Stimulated activated naive CD4-positive, alpha-beta T cell (primary cell): ENCODE measurements at regions not wholly inside any gene's neighbourhood (a gene's known extent, or its start where the extent isn't known, plus 50 kb on each side); places are given as distances from the start of the nearest gene placed in this dataset.

Experiments
- DNase-seq, 6 experiments: peaks; one replicate each; lab custom pipeline; 2025; lab: John Stamatoyannopoulos, UW

DNA sequence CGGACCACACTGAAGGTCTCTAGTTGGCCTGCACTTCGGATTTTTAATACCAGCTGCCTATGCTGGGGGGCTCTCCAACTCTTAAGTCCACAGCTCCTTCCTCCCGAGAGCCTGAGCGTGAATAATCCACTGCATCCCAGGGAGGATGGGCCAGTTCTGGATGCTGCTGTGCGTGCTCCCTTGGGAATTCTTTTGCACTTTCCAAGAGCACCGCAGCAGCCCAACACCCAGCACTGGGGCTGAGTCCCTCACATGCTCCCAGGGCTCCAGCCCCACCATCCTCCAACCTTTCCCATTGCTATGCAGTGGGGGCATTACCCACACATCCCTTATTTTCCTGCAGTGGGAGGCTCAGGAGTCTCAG is 136.4 kb upstream of the IQSEC1 start:
- DNase-seq: no peak

DNA sequence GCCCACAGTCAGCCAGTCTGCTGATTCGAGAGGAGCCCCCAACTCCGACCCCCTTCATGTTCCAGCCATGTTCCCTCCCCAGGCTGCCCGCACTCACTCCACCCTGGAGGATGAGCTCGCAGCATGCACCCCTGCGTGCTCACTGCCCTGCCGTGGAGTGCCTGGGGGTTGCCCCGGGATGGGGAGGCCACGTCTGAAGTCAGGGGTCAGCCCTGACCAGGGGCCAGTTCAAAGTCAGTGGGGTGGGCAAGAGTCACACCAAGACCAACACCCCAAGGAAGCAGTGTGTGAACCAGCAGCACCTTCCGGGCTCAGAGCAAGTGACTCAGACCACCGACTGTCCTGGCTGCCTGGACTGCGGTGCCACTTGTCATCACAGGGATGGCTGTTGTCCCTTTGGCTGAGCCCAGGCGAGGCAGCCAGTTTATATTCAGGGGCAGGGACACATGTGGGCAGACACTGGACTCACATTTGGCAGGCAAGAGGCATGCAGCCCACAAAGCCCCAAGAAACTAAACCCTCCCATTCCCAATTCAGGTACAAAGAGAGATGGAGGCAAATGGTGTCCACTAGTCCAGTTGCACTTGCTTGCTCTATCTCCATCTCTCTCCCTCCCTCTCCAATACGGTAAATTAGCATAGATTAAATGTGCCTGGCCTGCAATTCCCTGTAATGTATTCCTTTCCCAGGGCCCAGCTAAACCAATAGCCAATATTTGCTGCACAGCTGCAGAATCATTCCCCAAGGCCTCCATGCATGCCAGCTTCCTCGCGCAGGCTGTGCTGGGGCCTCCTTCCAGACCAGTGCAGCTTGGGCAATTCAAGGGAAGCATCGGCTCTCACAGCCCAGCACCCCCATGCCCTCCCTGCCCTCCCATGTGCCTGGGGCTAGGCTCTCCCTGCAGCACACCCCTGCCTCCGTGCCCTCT is 135.7 kb upstream of the IQSEC1 start:
- DNase-seq: no peak

DNA sequence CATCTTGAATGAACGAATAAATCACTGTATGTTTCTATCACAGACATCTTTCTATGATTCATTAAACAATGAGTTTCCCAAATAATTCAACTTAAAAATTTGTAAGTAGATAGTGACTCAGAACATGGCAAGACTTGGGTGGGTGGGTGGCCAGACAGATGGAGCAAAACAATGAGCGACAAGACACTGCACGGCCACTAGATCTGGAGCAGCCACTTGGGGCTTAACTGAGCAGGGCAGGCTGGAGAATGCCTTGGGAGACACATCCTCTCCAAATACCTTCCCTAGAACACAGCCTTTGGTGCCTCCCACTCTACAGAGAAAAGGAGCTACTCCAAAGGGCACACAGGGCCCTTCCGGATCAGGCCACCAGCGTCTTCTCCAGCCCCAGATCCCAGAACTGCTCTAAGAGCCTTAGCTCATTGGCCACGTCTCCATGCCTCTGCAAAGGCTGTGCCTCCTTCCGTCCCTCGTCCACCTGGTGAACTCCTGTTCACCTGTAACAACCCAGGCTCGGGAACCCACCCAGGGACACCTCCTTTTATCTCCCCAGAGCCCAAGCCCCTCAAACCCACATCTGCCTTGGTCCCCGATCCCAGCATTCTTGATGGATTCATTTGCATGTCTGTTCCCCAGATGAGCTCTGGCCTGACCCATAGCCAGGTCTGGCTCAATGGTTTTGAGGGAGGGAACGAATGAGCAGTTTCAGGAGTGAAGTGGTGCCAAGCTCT is 134.9 kb upstream of the IQSEC1 start:
- DNase-seq: no peak

DNA sequence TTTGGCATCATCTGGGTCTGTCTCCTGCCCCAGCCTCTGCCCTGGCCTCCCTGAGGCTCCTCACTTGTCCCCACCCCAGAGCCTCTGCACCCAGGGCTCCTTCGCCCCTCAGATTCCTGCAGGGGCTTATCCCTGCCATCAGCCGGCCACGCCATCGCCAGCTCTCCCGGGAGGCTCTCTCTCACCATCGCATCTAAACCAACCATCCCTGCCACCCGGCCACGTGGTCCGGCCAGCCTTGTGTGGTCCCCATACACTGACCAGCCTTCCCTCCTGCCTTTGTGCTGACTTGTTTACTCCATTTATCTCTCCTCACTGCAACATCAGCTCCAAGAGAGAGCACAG is 134.3 kb upstream of the IQSEC1 start:
- DNase-seq: no peak

DNA sequence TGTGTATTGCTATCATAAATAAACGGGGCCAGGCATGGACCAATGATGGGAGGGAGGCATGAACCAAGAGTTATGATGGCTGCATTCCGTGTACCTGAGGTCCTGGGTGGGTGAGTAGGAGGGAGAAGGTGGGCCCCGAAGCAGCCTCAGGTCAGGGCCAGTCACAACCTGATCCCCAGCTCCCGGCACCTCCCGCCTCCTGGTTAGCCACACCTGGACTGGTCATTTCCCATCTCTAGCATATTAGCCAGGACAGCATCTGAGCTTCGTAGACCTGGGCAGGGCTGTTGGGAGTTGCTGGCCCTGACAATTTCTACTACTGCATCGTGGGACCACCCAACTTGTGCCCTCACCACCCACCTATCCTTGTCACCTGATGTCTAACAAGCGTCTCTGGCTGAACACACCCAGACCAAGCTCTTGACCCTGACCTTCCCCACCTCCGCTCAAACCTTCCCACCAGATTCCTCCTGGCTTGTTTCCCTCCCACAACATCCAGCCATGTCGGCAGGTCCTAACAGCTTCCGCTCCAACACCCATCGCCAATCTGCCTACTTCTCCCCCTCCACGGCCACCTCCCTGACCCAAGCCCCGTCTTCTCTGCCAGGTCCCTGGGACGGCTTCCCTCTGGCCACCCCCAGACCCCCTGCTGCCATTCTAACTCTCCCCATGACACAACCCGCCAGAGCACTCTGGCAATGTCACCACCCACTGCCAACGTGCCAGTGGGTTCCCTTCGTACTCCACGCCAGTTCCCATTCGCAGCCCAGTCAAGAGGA is 133.8 kb upstream of the IQSEC1 start:
- DNase-seq: no peak

DNA sequence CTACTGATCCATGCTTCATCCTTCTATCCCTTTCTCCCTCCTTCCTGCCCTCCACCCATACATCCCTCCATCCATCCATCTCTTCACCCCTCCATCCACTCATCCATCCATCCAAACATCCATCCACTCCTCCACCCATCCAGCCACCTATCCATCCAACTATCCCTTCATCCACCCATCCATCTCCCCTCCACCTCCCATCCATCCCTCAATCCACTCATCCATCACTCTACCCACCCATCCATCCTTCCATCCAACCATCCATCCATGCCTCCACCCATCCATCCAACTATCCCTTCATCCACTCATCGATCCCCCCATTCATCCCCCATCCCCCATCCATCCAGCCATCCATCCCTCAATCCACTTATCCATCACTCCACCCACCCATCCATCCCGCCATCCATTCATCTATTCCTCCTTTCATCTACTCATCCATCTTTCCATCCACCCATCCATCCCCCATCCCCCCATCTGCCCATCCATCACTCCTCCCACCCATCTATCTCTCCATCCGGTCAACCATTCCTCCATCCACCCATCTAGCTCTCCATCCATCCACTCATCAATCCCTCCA is 132.4 kb upstream of the IQSEC1 start:
- no peak for DNase-seq

DNA sequence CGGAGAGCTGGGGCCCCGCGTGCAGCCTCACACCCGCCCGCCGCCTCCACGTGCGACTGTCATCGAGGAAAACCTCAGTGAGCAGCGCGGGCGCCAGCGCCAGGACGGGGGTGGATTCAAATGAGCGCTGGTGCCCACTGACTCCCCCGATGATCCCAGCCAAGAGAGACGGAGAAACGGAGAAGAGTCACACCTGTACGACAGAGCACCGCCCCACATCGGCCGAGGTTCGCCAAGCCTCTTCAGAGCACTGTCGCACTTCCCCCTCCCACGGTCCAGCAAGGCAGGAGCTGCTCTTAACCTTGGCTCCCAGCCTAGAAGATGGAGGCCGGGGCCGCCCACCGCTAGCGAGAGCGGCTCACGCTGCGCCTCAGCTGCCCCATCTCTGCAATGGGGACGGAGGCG is 130.9 kb upstream of the IQSEC1 start:
- no peak for DNase-seq

DNA sequence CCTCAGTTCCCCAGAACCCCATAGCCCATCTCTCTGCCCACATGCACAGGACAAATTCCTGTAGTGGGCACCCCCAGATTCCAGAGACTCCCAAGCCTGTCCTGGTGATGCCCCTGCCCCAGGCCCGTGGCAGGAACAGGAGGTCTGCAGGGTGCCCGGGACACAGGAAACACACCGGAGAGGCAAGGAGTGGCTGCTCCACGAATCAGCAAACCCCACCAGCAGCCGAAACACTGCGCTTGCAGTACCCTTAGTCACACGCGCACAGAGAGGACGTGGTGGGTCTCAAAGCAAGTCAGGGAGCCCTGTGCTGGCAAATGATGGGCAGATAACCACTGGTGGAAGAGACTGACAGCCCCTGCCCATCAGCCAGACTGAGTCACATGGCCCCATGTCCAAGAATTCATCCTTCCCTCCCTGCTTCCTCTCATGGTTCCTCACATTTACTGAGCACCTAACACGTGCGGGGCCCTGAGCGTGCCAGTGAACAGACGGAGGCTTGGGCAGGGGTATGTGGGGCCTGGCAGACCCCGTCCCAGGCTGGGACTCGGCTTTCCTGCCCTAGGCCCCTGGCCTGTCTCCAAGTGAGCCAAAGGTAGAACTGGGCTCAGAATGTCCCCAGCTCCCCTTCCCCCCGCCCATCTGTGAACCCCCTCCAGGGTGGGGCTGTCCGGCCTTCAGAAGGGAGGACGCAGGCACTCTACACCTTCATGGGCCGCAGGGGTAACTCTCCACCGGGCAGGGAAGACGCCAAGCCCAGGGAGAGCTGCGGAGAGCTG is 130.4 kb upstream of the IQSEC1 start:
- no peak for DNase-seq

DNA sequence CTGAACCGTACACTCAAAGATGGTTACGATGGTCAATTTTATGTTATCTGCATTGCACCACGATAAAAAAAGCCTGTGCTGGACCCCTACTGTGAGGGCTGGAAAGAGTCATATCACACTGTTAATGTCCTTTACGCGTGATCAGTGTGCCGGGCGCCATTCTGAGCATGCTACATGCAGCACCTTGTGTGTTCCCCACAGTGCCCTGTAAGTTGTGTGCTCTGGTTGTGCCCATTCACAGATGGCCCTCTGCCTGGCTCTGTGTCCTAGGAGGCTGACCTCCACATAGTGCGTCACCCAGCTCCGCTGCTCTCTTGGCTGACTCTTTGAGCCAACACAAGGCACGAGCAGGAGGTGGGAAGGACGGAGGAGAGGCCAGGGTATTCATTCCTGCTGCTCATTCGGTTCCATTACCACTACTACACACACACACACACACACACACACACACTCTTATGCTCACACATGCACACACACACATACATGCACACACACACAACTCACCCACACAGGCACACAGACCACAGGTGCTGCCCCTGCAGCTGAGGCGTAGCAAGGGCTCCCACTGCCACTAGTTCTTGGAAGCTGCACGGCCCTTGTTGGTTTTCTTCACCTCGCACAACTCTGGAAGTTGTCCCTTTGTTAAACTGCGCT is 129.6 kb upstream of the IQSEC1 start:
- DNase-seq: no peak

DNA sequence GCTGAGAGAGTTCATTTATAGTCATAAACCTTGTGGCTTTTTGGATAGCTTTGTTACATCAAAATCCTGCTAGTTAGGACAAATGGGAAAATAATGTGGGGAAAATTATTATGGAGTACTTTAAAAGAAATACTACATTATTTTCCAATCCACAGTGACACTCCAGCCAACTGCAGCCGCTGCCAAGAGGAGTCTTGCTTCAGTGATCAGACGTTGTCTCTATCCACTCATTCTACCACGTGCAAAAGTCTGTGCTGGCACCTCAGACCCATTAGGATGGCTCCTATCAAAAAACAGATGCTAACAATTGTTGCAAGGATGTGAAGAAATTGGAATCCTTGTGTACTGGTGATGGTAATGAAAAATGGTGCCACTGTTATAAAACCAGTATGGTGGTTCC is 128.6 kb upstream of the IQSEC1 start:
- no peak for DNase-seq

DNA sequence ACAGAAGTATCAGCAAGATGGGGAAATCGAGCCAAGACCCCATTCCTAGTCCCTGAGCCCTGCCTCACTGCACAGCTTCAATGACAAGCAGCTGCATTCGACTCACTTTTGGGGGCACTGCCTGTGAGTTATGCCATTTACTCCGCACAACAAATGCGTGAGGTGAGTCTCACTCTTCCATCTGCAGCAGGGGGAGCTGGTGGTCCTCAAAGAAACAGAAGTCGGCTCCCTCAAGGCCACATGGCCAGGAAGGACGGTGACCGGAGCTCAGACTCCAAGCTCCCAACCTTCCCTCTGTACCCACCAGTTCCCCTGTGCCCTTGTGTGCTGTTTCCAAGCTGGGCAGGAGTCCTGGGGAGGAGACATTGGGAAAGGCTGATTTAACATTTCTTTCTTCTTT is 127.7 kb upstream of the IQSEC1 start:
- no peak for DNase-seq

DNA sequence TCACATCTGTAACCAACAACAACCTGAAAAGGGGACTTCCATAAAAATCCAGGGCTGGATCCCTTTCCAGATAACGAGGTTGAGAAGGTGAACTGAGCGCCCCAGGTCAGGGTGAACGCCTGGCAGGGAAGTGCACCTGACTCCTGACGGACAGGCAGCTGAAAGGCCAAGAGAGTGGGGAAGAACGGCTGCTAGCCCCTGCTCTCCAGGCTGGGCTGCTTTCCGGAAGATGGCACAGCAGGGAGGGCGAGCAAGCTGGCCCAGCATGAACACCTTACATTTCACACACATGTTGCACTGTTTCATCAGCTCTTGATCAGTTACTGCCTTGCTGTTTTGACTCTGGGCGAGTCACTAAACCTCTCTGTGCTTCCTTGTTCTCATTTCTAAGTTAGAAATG is 127.2 kb upstream of the IQSEC1 start:
- DNase-seq: no peak

DNA sequence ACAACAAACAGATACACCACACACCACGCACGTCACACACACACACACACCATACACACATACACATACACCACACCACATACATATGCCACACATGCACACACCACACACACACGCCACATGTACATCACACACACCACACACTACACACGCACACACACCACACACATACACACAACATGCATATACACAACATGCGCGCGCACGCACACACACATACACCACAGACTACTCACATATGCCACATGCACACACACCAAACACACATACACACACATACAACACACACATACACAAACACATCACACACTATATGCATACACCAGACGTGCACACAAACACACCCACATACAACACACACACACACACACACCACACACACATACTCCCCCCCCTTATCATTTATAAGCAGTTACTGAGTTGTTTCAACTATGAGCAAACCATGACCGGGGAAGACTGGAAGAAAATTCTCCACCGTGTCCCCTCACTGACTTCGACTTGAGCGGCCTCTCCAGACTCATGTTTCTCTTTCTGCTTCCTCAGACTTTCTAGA is 126.7 kb upstream of the IQSEC1 start:
- no peak for DNase-seq

DNA sequence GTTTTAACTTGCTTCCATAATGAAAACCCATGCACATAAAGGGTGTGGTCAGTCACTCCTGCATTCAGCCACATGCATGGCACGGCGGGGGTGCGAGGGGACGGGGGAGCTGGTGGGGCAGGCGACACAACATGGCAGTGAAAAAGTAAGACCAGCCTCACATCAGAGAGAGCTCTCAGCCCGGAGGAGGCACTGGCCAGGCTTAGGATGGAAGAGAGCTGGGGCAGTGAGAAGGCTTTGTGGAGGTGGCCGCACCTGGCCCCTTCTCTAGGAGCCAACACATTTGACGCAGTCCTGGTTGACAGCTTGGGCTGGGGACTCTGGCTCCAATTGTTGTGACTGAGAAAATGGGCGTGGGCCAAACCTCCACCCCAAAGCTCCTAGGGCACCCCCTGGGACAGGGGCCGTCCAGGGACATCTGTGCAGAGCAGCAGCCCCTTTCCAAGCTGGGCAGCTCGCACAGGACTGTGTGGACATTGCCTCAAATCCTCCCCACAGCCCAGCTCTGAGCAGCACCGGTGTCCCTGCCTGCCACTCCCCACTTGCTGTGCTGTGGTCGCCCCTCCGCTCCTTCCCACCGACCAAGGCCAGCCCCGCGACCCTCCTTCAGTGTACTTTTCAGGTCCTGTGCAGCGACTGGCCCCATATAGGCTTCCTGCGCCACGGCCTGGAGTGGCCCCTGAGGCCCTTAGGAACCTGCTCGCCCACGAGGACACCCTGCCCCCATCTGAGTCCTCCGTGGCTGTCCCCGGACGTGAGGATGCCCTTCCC is 126.0 kb upstream of the IQSEC1 start:
- no peak for DNase-seq

DNA sequence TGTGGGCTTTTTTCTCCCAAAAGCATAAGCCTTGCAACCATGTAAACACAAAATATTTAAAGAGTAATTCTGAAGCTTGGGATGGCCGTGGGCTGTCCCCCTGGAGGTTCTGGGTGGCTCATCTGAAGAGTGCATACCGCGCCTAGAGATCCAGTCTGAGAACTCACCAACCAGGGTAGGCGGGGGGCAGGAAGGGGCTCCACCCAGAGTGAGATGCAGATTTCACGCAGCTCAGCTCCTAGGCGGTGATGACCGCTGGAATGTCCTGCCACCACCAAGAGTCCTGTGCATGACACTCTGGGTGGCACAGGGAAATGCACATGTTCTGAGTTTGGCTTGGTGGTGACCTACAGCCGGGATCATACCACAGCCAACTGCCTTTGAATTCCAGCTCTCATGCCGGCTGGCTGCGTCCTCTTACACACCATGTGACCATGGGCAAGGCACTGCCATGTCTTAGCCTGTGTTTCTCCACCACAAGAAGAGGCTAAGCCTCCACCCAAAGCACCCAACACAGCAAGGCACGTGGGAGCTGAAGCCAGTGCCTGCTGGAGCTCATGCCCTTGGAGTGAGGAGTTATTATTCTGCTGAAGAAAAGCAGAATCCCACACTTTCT is 125.1 kb upstream of the IQSEC1 start:
- no peak for DNase-seq

DNA sequence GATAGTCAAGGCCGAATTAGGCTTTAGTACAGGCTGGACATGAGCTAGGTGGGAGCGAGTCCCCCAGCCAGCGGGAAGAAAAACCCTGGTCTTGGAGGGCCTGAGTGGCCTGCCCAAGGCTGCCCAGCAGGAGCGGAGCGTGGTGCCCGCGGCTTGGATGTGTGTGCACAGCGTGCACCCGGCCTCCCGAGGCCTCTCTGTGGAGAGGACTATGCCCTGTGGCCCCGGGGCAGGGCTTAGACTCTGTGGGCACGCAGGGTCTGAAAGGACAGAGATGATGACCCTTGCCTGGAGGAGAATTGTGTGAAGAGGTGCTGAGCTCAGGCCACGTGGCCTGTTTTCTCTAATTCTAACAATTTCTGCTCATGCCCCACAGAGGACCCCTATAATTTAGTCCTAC is 124.6 kb upstream of the IQSEC1 start:
- no peak for DNase-seq

DNA sequence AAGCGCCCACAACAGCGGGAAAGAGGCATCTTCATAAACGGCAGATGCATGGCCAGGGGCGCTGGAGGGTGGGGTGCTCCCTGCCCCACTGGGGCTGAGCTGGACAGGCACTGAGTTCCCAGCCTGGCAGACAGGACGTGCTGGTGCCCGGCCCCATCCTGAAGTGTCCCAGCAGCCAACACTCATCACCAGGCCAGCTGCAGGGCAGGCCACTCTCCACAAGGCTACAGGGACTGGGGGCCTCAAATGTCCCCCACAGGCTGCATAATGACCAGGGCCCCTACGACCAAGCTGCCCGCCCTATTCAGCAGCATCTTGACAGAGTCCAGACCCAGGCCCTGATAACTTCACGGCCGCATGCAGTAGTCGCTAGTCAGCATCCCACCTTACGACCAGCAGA is 124.1 kb upstream of the IQSEC1 start:
- no peak for DNase-seq

DNA sequence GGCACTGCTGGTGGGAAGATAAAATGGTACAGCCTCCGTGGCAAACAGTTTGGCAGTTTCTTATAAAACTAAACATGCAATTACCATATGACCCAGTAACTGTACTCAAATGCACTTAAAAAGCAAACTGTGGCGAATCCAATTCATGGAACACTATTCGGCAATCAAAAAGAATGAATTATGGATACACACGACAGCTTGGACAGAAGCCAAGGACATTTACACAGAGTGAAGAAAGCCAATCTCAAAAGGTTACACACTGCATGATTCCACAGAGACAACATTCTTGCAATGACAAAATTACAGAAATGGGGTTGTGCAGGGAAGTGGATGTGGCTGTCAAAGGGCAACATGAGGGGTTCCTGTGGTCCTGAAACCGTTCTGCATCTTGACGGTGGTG is 122.1 kb upstream of the IQSEC1 start:
- DNase-seq: no peak
